ENCODE measurements at regions not wholly inside any gene's neighbourhood (a gene's known extent, or its start where the extent isn't known, plus 50 kb on each side); places are given as distances from the start of the nearest gene placed in this dataset.
"Not testable (repeated sequence)": the region's sequence is repeated elsewhere in the genome, so short reads cannot be mapped to it uniquely, and the experiment has no call there.

GRCh38 chr5:163352531-163352930 lies 84.9 kb upstream of the CCNG1 start:
- no peaks in the 10 kb centered on the region for H4K20me1 ChIP-seq (ENCODE audit: control insufficient read depth, insufficient read depth, insufficient read length)
- H2BK120ac ChIP-seq (ENCODE audit: low read depth, low read length, poor library complexity, severe bottlenecking), result no peak overlapping the region
- H2BK20ac ChIP-seq (ENCODE audit: low read depth, low read length, poor library complexity, severe bottlenecking), result no peak overlapping the region
- H4K5ac ChIP-seq (ENCODE audit: insufficient read length, low read depth, low read length), result no peak overlapping the region
- TF ChIP-seq CTCF (conservative IDR thresholded peaks at IDR 0.05), result no peak
- H3K79me1 ChIP-seq (ENCODE audit: insufficient read depth, low read depth, low read length, poor library complexity, severe bottlenecking), result no peaks in the 10 kb centered on the region
- no peaks in the 10 kb centered on the region for H3K79me2 ChIP-seq (ENCODE audit: insufficient read depth, low read length)
- H2BK15ac ChIP-seq (ENCODE audit: low read depth, low read length), result no peak overlapping the region
- H2BK12ac ChIP-seq (ENCODE audit: insufficient read length, low read depth, low read length), result no peak overlapping the region
- no peak overlapping the region for H2AK5ac ChIP-seq (ENCODE audit: insufficient read length, low read length)
- H3K4me2 ChIP-seq (ENCODE audit: insufficient read depth, insufficient read length, low read length), result no peak overlapping the region
- no peak overlapping the region for H3K9ac ChIP-seq (ENCODE audit: extremely low read depth, insufficient read length, low read length)
- DNase-seq, result no peak
- H3K9me3 ChIP-seq (ENCODE audit: control insufficient read depth, low read depth, low read length), result no peaks in the 10 kb centered on the region
- no peak overlapping the region for H3K56ac ChIP-seq (ENCODE audit: insufficient read length, low read depth, low read length)
- H3K4me1 ChIP-seq (ENCODE audit: insufficient read depth, low read length), result no peaks in the 10 kb centered on the region
- no peak overlapping the region for H3K27ac ChIP-seq (ENCODE audit: insufficient read length, low read depth, low read length)
- no peaks in the 10 kb centered on the region for H3K27me3 ChIP-seq (ENCODE audit: insufficient read depth, low read length)
- no peak overlapping the region for H2AFZ ChIP-seq (ENCODE audit: low read length)
- no peak overlapping the region for H3T11ph ChIP-seq (ENCODE audit: low read length)
- peaks cover 3 to 6% of the 10 kb centered on the region in 2 experiments for H3K4me1 Mint-ChIP-seq
- no peak overlapping the region for H2BK5ac ChIP-seq (ENCODE audit: insufficient read length, low read length)
- H3K9me3 Mint-ChIP-seq, result peaks cover 2 to 3% of the 10 kb centered on the region in 2 experiments; a peak in 1 of 5 replicates
- no peaks in the 10 kb centered on the region for H3K27me3 Mint-ChIP-seq (ENCODE audit: low read depth)
- no peak overlapping the region for H3K14ac ChIP-seq (ENCODE audit: insufficient read depth, low read length)
- no CpG with 5 or more reads among the region's 1 CpG for WGBS (ENCODE audit: extremely low coverage, insufficient read length, low lambda C conversion rate)
- no peak overlapping the region for H4K91ac ChIP-seq (ENCODE audit: insufficient read length, low read depth, low read length)
- no peak overlapping the region for H4K8ac ChIP-seq (replicated peaks; ENCODE audit: insufficient read length, low read depth, low read length)
- no peak overlapping the region for H3K23ac ChIP-seq (ENCODE audit: insufficient read length, low read depth, low read length)
- no peak overlapping the region for H3K4ac ChIP-seq (ENCODE audit: low read depth, low read length)
- no peaks in the 10 kb centered on the region; a peak in 1 of 7 replicates for H3K36me3 Mint-ChIP-seq (ENCODE audit: insufficient read depth in 1 of 3, low read depth in 3 of 3)
- no peaks in the 10 kb centered on the region for H3K23me2 ChIP-seq (ENCODE audit: insufficient read length, low read depth, low read length, poor library complexity, severe bottlenecking)
- no peak overlapping the region for H3K18ac ChIP-seq (ENCODE audit: insufficient read length, low read depth, low read length)
- H3K4me3 Mint-ChIP-seq, result no peak overlapping the region
- no peak overlapping the region for H3K27ac Mint-ChIP-seq

- DNase-seq, result not testable (repeated sequence)
Observed at GRCh38 chr5:163355811-163356210, 81.6 kb upstream of the CCNG1 start.

More at GRCh38 chr5:163355811-163356210, 81.6 kb upstream of the CCNG1 start:
- not testable (repeated sequence) for H3K9ac ChIP-seq (ENCODE audit: extremely low read depth, insufficient read length, low read length); H3K27ac Mint-ChIP-seq; H3K27ac ChIP-seq (ENCODE audit: insufficient read length, low read depth, low read length); H3K56ac ChIP-seq (ENCODE audit: insufficient read length, low read depth, low read length); H4K20me1 ChIP-seq (ENCODE audit: control insufficient read depth, insufficient read depth, insufficient read length); H3K79me2 ChIP-seq (ENCODE audit: insufficient read depth, low read length); H3K4me1 ChIP-seq (ENCODE audit: insufficient read depth, low read length); H2BK15ac ChIP-seq (ENCODE audit: low read depth, low read length); H2AK5ac ChIP-seq (ENCODE audit: insufficient read length, low read length); H4K8ac ChIP-seq (replicated peaks; ENCODE audit: insufficient read length, low read depth, low read length); H3K36me3 Mint-ChIP-seq (ENCODE audit: insufficient read depth in 1 of 3, low read depth in 3 of 3); H3K18ac ChIP-seq (ENCODE audit: insufficient read length, low read depth, low read length); H4K5ac ChIP-seq (ENCODE audit: insufficient read length, low read depth, low read length); H3T11ph ChIP-seq (ENCODE audit: low read length); H3K4ac ChIP-seq (ENCODE audit: low read depth, low read length); H3K9me3 Mint-ChIP-seq; H3K79me1 ChIP-seq (ENCODE audit: insufficient read depth, low read depth, low read length, poor library complexity, severe bottlenecking); H2BK120ac ChIP-seq (ENCODE audit: low read depth, low read length, poor library complexity, severe bottlenecking); H3K27me3 ChIP-seq (ENCODE audit: insufficient read depth, low read length); H2BK5ac ChIP-seq (ENCODE audit: insufficient read length, low read length); H3K4me1 Mint-ChIP-seq; H2BK20ac ChIP-seq (ENCODE audit: low read depth, low read length, poor library complexity, severe bottlenecking); H3K23me2 ChIP-seq (ENCODE audit: insufficient read length, low read depth, low read length, poor library complexity, severe bottlenecking); H3K27me3 Mint-ChIP-seq (ENCODE audit: low read depth); H2BK12ac ChIP-seq (ENCODE audit: insufficient read length, low read depth, low read length); H2AFZ ChIP-seq (ENCODE audit: low read length); H3K4me3 Mint-ChIP-seq; H3K9me3 ChIP-seq (ENCODE audit: control insufficient read depth, low read depth, low read length); H3K4me2 ChIP-seq (ENCODE audit: insufficient read depth, insufficient read length, low read length); H3K14ac ChIP-seq (ENCODE audit: insufficient read depth, low read length); H4K91ac ChIP-seq (ENCODE audit: insufficient read length, low read depth, low read length); H3K23ac ChIP-seq (ENCODE audit: insufficient read length, low read depth, low read length)
- WGBS (ENCODE audit: extremely low coverage, insufficient read length, low lambda C conversion rate), result no CpG with 5 or more reads among the region's 21 CpGs
